ENCODE measurements at regions not wholly inside any gene's neighbourhood (a gene's known extent, or its start where the extent isn't known, plus 50 kb on each side); places are given as distances from the start of the nearest gene placed in this dataset.
"Not testable (repeated sequence)": the region's sequence is repeated elsewhere in the genome, so short reads cannot be mapped to it uniquely, and the experiment has no call there.

DNA sequence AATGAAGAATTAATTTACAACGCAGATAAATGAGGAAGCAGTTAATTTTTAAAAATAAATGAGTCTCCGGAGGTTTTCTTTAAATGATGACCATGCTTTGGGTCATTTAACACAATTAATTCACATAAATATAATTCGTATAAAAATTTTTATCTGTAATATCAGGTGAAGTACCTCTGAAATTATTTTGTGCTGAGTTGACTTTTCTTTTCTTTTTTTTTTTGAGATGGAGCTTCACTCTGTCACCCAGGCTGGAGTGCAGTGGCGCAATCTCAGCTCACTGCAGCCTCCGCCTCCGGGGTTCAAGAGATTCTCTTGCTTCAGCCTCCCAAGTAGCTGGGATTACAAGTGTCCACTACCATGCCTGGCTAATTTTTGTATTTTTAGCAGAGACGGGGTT lies 512.2 kb upstream of the TBL1XR1 start:
- TF ChIP-seq EZH2 (IDR thresholded peaks at IDR 0.05); POLR2AphosphoS5 (IDR thresholded peaks at IDR 0.05; ENCODE audit: borderline replicate concordance, low read depth, low read length): not testable (repeated sequence)

Measured in SK-N-MC (cell line).